HEK293T (cell line): ENCODE measurements at regions not wholly inside any gene's neighbourhood (a gene's known extent, or its start where the extent isn't known, plus 50 kb on each side); places are given as distances from the start of the nearest gene placed in this dataset.

ENCODE experiments used
- CTCF ChIA-PET: fragments of 350-600 bp; formaldehyde crosslinking; extraction: SDS; loops from one replicate; lab custom pipeline; 2021; ENCODE audit warnings: antibody characterized with exemption, inconsistent platforms; lab: Yijun Ruan, JAX
- POLR2A ChIA-PET: fragments of 350-600 bp; formaldehyde crosslinking; extraction: SDS; loops from one replicate; lab custom pipeline; 2020; ENCODE audit warnings: antibody characterized with exemption, inconsistent platforms; lab: Yijun Ruan, JAX
- DNase-seq: peaks from one replicate; pipeline ENCODE4 v3.0.0; 2012; ENCODE audit warnings: mixed read lengths; ENCODE audit errors: extremely low spot score
- ARNT ChIP-seq: fragments of 450-650 bp; IDR thresholded peaks from 2 replicates; pipeline ENCODE4 v1.6.1; 2017; ENCODE audit warnings: mild to moderate bottlenecking
- BHLHE40 ChIP-seq: fragments of 450-650 bp; IDR thresholded peaks from 2 replicates; pipeline ENCODE4 v1.6.1; 2016; ENCODE audit warnings: mild to moderate bottlenecking, moderate library complexity, borderline replicate concordance
- CTBP1 ChIP-seq: fragments of 450-650 bp; IDR thresholded peaks from 2 replicates; pipeline ENCODE4 v1.6.1; 2016; ENCODE audit warnings: borderline replicate concordance
- ELF4 ChIP-seq: fragments of 450-650 bp; IDR thresholded peaks from 2 replicates; pipeline ENCODE4 v1.6.1; 2017; ENCODE audit warnings: antibody characterized with exemption
- FOXA1 ChIP-seq: fragments of 450-650 bp; IDR thresholded peaks from 2 replicates; pipeline ENCODE4 v1.6.1; 2016; ENCODE audit warnings: mild to moderate bottlenecking
- FOXK2 ChIP-seq: fragments of 450-650 bp; IDR thresholded peaks from 2 replicates; pipeline ENCODE4 v1.6.1; 2016; ENCODE audit warnings: mild to moderate bottlenecking
- FOXM1 ChIP-seq: fragments of 450-650 bp; IDR thresholded peaks from 2 replicates; pipeline ENCODE4 v1.6.1; 2017; ENCODE audit warnings: mild to moderate bottlenecking, borderline replicate concordance
- HDGF ChIP-seq: fragments of 450-650 bp; IDR thresholded peaks from 2 replicates; pipeline ENCODE4 v1.6.1; 2017; ENCODE audit warnings: antibody characterized with exemption, borderline replicate concordance
- L3MBTL2 ChIP-seq: fragments of 450-650 bp; conservative IDR thresholded peaks from 2 replicates; pipeline ENCODE4 v1.6.1; 2016; ENCODE audit warnings: mild to moderate bottlenecking
- LEF1 ChIP-seq: fragments of 450-650 bp; IDR thresholded peaks from 2 replicates; pipeline ENCODE4 v1.6.1; 2017; ENCODE audit warnings: mild to moderate bottlenecking, borderline replicate concordance
- NFRKB ChIP-seq: fragments of 450-650 bp; IDR thresholded peaks from 2 replicates; pipeline ENCODE4 v1.6.1; 2016; ENCODE audit warnings: mild to moderate bottlenecking, moderate library complexity
- PKNOX1 ChIP-seq: fragments of 450-650 bp; IDR thresholded peaks from 2 replicates; pipeline ENCODE4 v1.6.1; 2016
- SP1 ChIP-seq: fragments of 450-650 bp; IDR thresholded peaks from 2 replicates; pipeline ENCODE4 v1.6.1; 2017
- SUZ12 ChIP-seq: fragments of 450-650 bp; IDR thresholded peaks from 2 replicates; pipeline ENCODE4 v1.6.1; 2016; ENCODE audit warnings: mild to moderate bottlenecking
- TARDBP ChIP-seq: fragments of 450-650 bp; IDR thresholded peaks from 2 replicates; pipeline ENCODE4 v1.6.1; 2016
- ZNF384 ChIP-seq: fragments of 450-650 bp; IDR thresholded peaks from 2 replicates; pipeline ENCODE4 v1.6.1; 2016

- TF ChIP-seq ZNF384 (no peak), HDGF (no peak), L3MBTL2 (no peak), TARDBP (no peak), CTBP1 (no peak), FOXK2 (no peak), FOXA1 (no peak), NFRKB (no peak), FOXM1 (no peak), LEF1 (no peak), SP1 (no peak)
- no peak for DNase-seq
- POLR2A ChIA-PET, result no interaction called here
- CTCF ChIA-PET, result no interaction called here
Measured at GRCh38 chr5:67431191-67431590, 234.6 kb upstream of the CD180 start.

GRCh38 chr5:67427850-67428298 lies 231.3 kb upstream of the CD180 start:
- CTCF ChIA-PET, result no interaction called here
- POLR2A ChIA-PET, result no interaction called here
- no peak for DNase-seq
- TF ChIP-seq NFRKB (no peak), L3MBTL2 (no peak), ZNF384 (no peak), FOXK2 (no peak), TARDBP (no peak), LEF1 (no peak), PKNOX1 (no peak), BHLHE40 (no peak), FOXA1 (no peak), CTBP1 (no peak), ARNT (no peak), HDGF (no peak), SUZ12 (no peak), FOXM1 (no peak), SP1 (no peak)

GRCh38 chr5:67426961-67427849 lies 230.6 kb upstream of the CD180 start:
- DNase-seq, result no peak
- CTCF ChIA-PET, result no interaction called here

GRCh38 chr5:67425514-67425913 lies 228.9 kb upstream of the CD180 start:
- DNase-seq, result no peak
- ChIA-PET POLR2A (no interaction called here), CTCF (no interaction called here)

More at GRCh38 chr5:67426961-67427849, 230.6 kb upstream of the CD180 start:
- POLR2A ChIA-PET, result no interaction called here
- TF ChIP-seq ARNT (no peak), LEF1 (no peak), PKNOX1 (peak; percentile 23; the same call in 1 of the 2 replicates)

GRCh38 chr5:67417839-67418238 lies 221.2 kb upstream of the CD180 start:
- DNase-seq, result no peak
- ChIA-PET POLR2A (no interaction called here), CTCF (no interaction called here)
- TF ChIP-seq FOXK2, result no peak
- TF ChIP-seq HDGF, result no peak
- no peak for TF ChIP-seq FOXM1
- no peak for TF ChIP-seq SP1
- no peak for TF ChIP-seq ARNT
- no peak for TF ChIP-seq ZNF384
- TF ChIP-seq SUZ12, result no peak

More at GRCh38 chr5:67425514-67425913, 228.9 kb upstream of the CD180 start:
- TF ChIP-seq SP1 (no peak), ZNF384 (no peak), NFRKB (no peak), CTBP1 (no peak)

GRCh38 chr5:67416986-67417385 lies 220.4 kb upstream of the CD180 start:
- ChIA-PET POLR2A (no interaction called here), CTCF (no interaction called here)
- TF ChIP-seq BHLHE40, result no peak
- no peak for TF ChIP-seq HDGF
- TF ChIP-seq PKNOX1, result no peak
- TF ChIP-seq NFRKB, result no peak
- TF ChIP-seq ELF4, result no peak
- no peak for TF ChIP-seq SP1
- no peak for TF ChIP-seq SUZ12
- no peak for TF ChIP-seq ZNF384
- no peak for TF ChIP-seq L3MBTL2
- no peak for TF ChIP-seq FOXK2
- TF ChIP-seq FOXA1, result no peak
- TF ChIP-seq TARDBP, result no peak
- no peak for TF ChIP-seq FOXM1
- TF ChIP-seq CTBP1, result no peak
- no peak for TF ChIP-seq ARNT
- TF ChIP-seq LEF1, result no peak
- no peak for DNase-seq
